Transverse colon (tissue), 4 donors: ENCODE measurements at regions not wholly inside any gene's neighbourhood (a gene's known extent, or its start where the extent isn't known, plus 50 kb on each side); places are given as distances from the start of the nearest gene placed in this dataset.
A peak's percentile ranks its signal among the peaks of the same experiment; 100 is the strongest.

Experiments used
- DNase-seq: peaks from one replicate; pipeline ENCODE4 v3.0.0-alpha.2; 2019
- H3K27ac ChIP-seq, 4 donors: fragments of 200-600 bp; sonication (generic); 2 replicates each; pipeline ENCODE4 v1.5.1; 2016 to 2018; ENCODE audit warnings: inconsistent platforms in 4 of 4
- H3K27me3 ChIP-seq: fragments of 200-600 bp; sonication (generic); 2 replicates; pipeline ENCODE4 v1.5.1; 2017; ENCODE audit warnings: inconsistent platforms
- H3K36me3 ChIP-seq, 4 donors: fragments of 200-600 bp; sonication (generic); 2 replicates each; pipeline ENCODE4 v1.5.1; 2017 to 2019; ENCODE audit warnings: inconsistent platforms in 4 of 4
- H3K4me1 ChIP-seq, 4 donors: fragments of 200-600 bp; sonication (generic); 2 replicates each; pipeline ENCODE4 v1.5.1; 2017 to 2020; ENCODE audit warnings: inconsistent platforms in 4 of 4
- H3K4me3 ChIP-seq, 4 donors: fragments of 200-600 bp; sonication (generic); 1 replicate in 1 of 4; 2 replicates in 3 of 4; pipeline versions ENCODE4 v1.5.1 to v1.6.1; 2017 to 2019; ENCODE audit warnings: inconsistent platforms in 4 of 4
- H3K9me3 ChIP-seq, 2 donors: fragments of 200-600 bp; sonication (generic); 2 replicates each; pipeline ENCODE4 v1.5.1; 2017 to 2019; ENCODE audit warnings: inconsistent platforms in 2 of 2
- EP300 ChIP-seq: sonication (generic); formaldehyde crosslinking; IDR thresholded peaks from one replicate; pipeline ENCODE4 v1.6.1; 2017; ENCODE audit warnings: antibody characterized with exemption, low read depth
- POLR2A ChIP-seq: fragments of 450-650 bp; IDR thresholded peaks from one replicate; pipeline ENCODE4 v1.6.1; 2016; ENCODE audit warnings: antibody characterized with exemption, mild to moderate bottlenecking, moderate library complexity
- POLR2AphosphoS5 ChIP-seq, 3 donors: sonication (generic); formaldehyde crosslinking; IDR thresholded peaks; one replicate each; pipeline ENCODE4 v1.6.1; 2016; ENCODE audit warnings: antibody characterized with exemption in 3 of 3
- WGBS, 2 donors: methylation state at CpG; one replicate each; pipeline ENCODE4 v1.1.5; 2018; ENCODE audit warnings: low coverage in 1 of 2; 5-methylcytosine and 5-hydroxymethylcytosine counted together
- in situ Hi-C, 4 donors: fragments of 200-750 bp; cut with MboI; loops; one replicate each; pipeline versions ENCODE4 v1.15.0 to v1.15.1; 2017; ENCODE audit warnings: low sequenced_read_pairs in 3 of 4, low pct_ligation_motif_present in 1 of 4, low pct_unique_long_range_greater_than_20kb in 1 of 4
- intact Hi-C: fragments of 100-400 bp; cut with DNase I; formaldehyde crosslinking; loops from one replicate; pipeline ENCODE4 v1.15.1; 2023; ENCODE audit warnings: low total_unique reads
- TF ChIP-seq, protein P1 (sequence below), 5 experiments: fragments of 200-600 bp in 3 of 5; fragments of 450-650 bp in 2 of 5; sonication (generic) in 3 of 5; IDR thresholded peaks; 1 replicate in 2 of 5; 2 replicates in 3 of 5; pipeline ENCODE4 v1.5.1; 2016 to 2017; ENCODE audit warnings: antibody characterized with exemption in 5 of 5, inconsistent platforms in 3 of 5, mild to moderate bottlenecking in 2 of 5, moderate library complexity in 1 of 5

DNA sequence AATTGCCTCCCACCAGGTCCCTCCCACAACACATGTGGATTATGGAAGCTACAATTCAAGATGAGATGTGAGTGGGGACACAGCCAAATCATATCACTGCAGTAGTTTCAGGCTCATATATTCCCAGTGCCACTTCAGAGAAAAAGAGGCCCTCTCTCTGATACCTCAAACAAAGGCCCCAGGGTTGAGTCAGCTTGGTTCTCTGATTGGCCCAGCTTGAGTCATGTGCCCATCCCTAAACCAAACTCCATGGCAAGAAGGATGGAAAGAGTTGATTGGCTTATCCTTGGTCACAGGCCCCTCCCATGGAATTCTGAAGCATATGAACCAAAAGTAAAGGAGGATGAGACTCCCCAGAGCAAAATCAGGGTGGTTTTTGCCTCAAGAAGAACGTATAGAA lies 75.9 kb upstream of the IRX6 start:
- H3K4me3 ChIP-seq, result no peak overlapping the region
- in situ Hi-C loops, result no loop called here
- no peaks in the 10 kb centered on the region for H3K36me3 ChIP-seq
- no peak overlapping the region for H3K27ac ChIP-seq
- no peaks in the 10 kb centered on the region for H3K9me3 ChIP-seq
- DNase-seq, result no peak
- peaks cover 0 to 8% (median 3%) of the 10 kb centered on the region in 4 donors for H3K4me1 ChIP-seq
- no peaks in the 10 kb centered on the region for H3K27me3 ChIP-seq
- WGBS, 2 donors, result 29 to 33% methylated on average over 1 of the region's 1 CpG
- intact Hi-C loops, result no loop called here
- TF ChIP-seq, protein P1, sequence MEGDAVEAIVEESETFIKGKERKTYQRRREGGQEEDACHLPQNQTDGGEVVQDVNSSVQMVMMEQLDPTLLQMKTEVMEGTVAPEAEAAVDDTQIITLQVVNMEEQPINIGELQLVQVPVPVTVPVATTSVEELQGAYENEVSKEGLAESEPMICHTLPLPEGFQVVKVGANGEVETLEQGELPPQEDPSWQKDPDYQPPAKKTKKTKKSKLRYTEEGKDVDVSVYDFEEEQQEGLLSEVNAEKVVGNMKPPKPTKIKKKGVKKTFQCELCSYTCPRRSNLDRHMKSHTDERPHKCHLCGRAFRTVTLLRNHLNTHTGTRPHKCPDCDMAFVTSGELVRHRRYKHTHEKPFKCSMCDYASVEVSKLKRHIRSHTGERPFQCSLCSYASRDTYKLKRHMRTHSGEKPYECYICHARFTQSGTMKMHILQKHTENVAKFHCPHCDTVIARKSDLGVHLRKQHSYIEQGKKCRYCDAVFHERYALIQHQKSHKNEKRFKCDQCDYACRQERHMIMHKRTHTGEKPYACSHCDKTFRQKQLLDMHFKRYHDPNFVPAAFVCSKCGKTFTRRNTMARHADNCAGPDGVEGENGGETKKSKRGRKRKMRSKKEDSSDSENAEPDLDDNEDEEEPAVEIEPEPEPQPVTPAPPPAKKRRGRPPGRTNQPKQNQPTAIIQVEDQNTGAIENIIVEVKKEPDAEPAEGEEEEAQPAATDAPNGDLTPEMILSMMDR (IDR thresholded peaks at IDR 0.05), result no peak
- TF ChIP-seq EP300 (no peak), POLR2AphosphoS5 (IDR thresholded peaks at IDR 0.05) (no peak), POLR2A (no peak)

DNA sequence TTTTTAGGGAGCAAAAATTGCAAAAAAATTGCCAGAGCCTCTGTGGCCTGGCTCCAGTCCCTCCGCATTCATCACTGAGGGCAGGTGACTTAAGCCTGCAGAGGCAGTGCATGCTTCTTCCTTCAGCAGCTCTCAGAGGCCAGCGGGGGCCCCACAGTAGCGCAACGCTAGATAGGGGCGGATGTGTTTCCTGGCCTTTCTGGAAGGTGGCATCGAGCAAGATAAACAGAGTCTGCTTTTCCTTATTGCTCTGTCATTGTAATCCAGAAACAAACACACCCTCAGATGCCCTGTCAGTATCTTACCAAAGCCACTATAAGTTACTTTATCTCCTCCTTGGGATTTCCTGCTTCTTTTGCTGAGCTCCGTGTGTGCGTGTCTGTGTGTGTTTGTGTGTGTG lies 75.5 kb upstream of the IRX6 start:
- intact Hi-C loops (no loop called here), in situ Hi-C loops (no loop called here)
- no peaks in the 10 kb centered on the region for H3K36me3 ChIP-seq
- H3K4me1 ChIP-seq, result peaks cover 0 to 8% (median 3%) of the 10 kb centered on the region in 4 donors
- no peak for TF ChIP-seq EP300
- no peak for TF ChIP-seq POLR2AphosphoS5 (IDR thresholded peaks at IDR 0.05)
- TF ChIP-seq POLR2A, result no peak
- TF ChIP-seq, protein P1 (IDR thresholded peaks at IDR 0.05), result no peak
- H3K27ac ChIP-seq, result no peak overlapping the region
- WGBS, 2 donors, result 13 to 17% methylated on average over 7 to 8 of the region's 8 CpGs
- no peak overlapping the region for H3K4me3 ChIP-seq
- DNase-seq, result peak; percentile 31
- H3K9me3 ChIP-seq, result no peaks in the 10 kb centered on the region
- H3K27me3 ChIP-seq, result no peaks in the 10 kb centered on the region

DNA sequence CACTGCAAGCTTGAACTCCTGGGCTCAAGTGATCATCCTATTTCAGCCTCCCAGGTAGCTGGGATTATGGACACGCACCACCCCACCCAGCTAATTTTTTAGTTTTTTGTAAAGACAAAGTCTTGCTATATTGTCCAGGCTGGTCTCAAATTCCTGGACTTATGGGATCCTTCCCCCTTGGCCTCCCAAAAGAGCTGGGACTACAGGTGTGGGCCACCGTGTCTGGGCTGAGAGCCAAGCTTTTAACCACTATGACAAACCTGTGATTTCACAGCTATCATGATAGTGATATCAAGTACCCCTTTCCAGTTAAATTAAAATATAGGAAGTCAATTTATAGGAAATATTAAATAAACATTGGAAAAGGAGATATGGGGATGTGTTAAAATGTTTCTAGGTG lies 74.6 kb upstream of the IRX6 start:
- in situ Hi-C loops, result no loop called here
- intact Hi-C loops, result no loop called here

DNA sequence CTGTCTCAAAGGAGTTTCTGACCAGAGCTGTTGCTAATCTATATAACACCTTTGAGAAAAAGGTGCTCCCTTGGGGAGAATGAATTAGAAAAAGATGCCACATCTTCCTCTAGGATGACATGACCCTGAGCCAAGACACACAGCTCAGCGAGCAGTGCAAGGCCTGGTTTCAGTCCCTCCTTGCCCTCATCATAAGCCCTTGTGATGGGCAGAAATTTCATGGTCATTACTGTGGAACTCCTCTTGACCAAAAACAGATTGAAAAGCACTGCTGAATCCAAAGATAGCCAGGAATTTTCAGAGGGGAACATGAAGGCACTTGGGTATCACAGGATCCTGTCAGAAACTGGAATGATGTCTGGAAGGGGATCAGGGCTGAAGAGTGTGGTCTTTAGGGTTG lies 74.1 kb upstream of the IRX6 start:
- intact Hi-C loops, result no loop called here
- in situ Hi-C loops, result no loop called here
- Histone ChIP-seq H3K36me3 (no peaks in the 10 kb centered on the region), H3K27me3 (no peaks in the 10 kb centered on the region), H3K4me3 (no peak overlapping the region), H3K4me1 (peaks cover 0 to 8% (median 3%) of the 10 kb centered on the region in 4 donors), H3K27ac (no peak overlapping the region), H3K9me3 (no peaks in the 10 kb centered on the region)
- TF ChIP-seq POLR2AphosphoS5 (IDR thresholded peaks at IDR 0.05), result no peak
- no peak for TF ChIP-seq POLR2A
- TF ChIP-seq EP300, result no peak
- TF ChIP-seq, protein P1 (IDR thresholded peaks at IDR 0.05), result no peak
- 78% methylated on average over 1 of the region's 1 CpG; no CpG with 5 or more reads in 1 of the 2 donors for WGBS, 2 donors
- DNase-seq, result no peak

More for the DNA sequence above, 74.6 kb upstream of the IRX6 start:
- TF ChIP-seq POLR2AphosphoS5 (IDR thresholded peaks at IDR 0.05), result no peak
- TF ChIP-seq, protein P1 (IDR thresholded peaks at IDR 0.05), result no peak
- TF ChIP-seq EP300, result no peak
- no peak for TF ChIP-seq POLR2A
- H3K4me1 ChIP-seq, result peaks cover 0 to 8% (median 3%) of the 10 kb centered on the region in 4 donors
- DNase-seq, result no peak
- H3K4me3 ChIP-seq, result no peak overlapping the region
- no peaks in the 10 kb centered on the region for H3K9me3 ChIP-seq
- no peaks in the 10 kb centered on the region for H3K36me3 ChIP-seq
- no peaks in the 10 kb centered on the region for H3K27me3 ChIP-seq
- 40 to 60% methylated on average over 1 to 2 of the region's 2 CpGs for WGBS, 2 donors
- H3K27ac ChIP-seq, result no peak overlapping the region
